Epithelial cell of esophagus (primary cell): ENCODE measurements at regions not wholly inside any gene's neighbourhood (a gene's known extent, or its start where the extent isn't known, plus 50 kb on each side); places are given as distances from the start of the nearest gene placed in this dataset.

Experiments used
- DNase-seq: peaks from one replicate; pipeline ENCODE4 v3.0.0; 2010; ENCODE audit warnings: low read depth
- H3K4me3 ChIP-seq: 2 replicates; pipeline ENCODE4 v1.5.1; 2011; ENCODE audit warnings: mild to moderate bottlenecking, low read length, control low read depth
- CTCF ChIP-seq: IDR thresholded peaks from 2 replicates; pipeline ENCODE4 v1.5.1; 2011; ENCODE audit warnings: low read depth, mild to moderate bottlenecking, low read length, control low read depth, inconsistent platforms; ENCODE audit not compliant: insufficient read depth; ENCODE audit errors: missing control alignments

- no peak for DNase-seq
- TF ChIP-seq CTCF, result no peak
- no peak overlapping the region for H3K4me3 ChIP-seq
These were observed 964.8 kb downstream of the SORCS3 start for GRCh38 chr10:105605918-105606317.

- no peak overlapping the region for H3K4me3 ChIP-seq
- no peak for DNase-seq
- no peak for TF ChIP-seq CTCF
These were observed 964.0 kb downstream of the SORCS3 start for GRCh38 chr10:105605104-105605503.

GRCh38 chr10:105598207-105598606, 957.1 kb downstream of the SORCS3 start:
- H3K4me3 ChIP-seq, result no peak overlapping the region
- TF ChIP-seq CTCF, result no peak
- DNase-seq, result no peak

GRCh38 chr10:105597312-105597711, 956.2 kb downstream of the SORCS3 start:
- no peak overlapping the region for H3K4me3 ChIP-seq
- TF ChIP-seq CTCF, result no peak
- no peak for DNase-seq

GRCh38 chr10:105596749-105597148, 955.7 kb downstream of the SORCS3 start:
- TF ChIP-seq CTCF, result no peak
- DNase-seq, result no peak
- no peak overlapping the region for H3K4me3 ChIP-seq

- no peak overlapping the region for H3K4me3 ChIP-seq
- TF ChIP-seq CTCF, result no peak
- DNase-seq, result peak; percentile 32
These were observed 953.2 kb downstream of the SORCS3 start for GRCh38 chr10:105594296-105594695.

GRCh38 chr10:105592468-105592867, 951.4 kb downstream of the SORCS3 start:
- no peak for TF ChIP-seq CTCF
- no peak for DNase-seq
- no peak overlapping the region for H3K4me3 ChIP-seq
